ENCODE measurements at regions not wholly inside any gene's neighbourhood (a gene's known extent, or its start where the extent isn't known, plus 50 kb on each side); places are given as distances from the start of the nearest gene placed in this dataset.
A peak's percentile ranks its signal among the peaks of the same experiment; 100 is the strongest.
"Not testable (repeated sequence)": the region's sequence is repeated elsewhere in the genome, so short reads cannot be mapped to it uniquely, and the experiment has no call there.

DNA sequence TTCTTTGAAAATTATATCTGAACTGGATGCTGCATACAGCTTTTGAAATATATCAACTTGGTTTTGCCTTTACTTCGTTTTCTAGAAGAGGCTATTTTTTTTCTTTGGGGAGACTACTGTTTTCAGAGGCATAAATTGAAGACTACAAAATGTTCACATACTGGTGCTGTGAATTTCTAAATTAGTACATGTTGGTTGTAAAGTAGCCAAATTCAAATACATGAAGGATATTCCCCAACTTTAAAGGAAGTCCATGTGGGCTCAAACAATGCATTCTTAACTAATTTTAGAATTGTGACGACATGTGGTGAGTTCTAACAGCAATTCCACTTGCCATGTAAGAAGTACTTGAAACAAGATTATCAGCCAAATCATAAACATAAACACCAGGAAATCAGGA, 295.7 kb downstream of the TUSC7 start:
- DNase-seq: no peak

DNA sequence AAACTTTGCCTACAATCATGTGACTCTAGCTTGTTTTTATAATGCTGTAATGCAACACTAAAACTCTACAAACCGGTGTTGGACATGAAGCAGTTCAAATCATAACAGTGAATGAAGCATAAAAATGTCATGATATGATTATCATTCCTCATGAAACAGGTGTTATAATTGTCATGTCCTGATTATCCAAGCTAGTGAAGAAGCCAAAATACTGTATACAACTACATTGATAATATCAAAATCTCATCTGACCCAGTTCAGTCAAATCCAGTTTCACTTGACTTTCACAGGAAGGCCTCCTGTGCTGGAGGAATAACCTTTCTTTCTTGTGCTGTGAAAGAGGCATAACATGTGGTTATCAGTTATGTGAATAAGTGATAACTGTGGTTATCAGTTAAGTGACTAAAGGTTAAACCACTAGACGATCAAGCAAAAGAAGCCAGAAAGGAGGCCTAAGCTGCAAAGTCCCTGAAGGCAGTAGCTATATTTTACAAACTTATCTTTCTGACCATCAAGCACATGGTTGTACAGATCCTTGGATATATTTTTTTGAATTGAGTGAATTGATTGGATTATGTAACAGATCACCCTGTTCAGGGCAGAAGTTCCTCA, 296.4 kb downstream of the TUSC7 start:
- no peak for DNase-seq

DNA sequence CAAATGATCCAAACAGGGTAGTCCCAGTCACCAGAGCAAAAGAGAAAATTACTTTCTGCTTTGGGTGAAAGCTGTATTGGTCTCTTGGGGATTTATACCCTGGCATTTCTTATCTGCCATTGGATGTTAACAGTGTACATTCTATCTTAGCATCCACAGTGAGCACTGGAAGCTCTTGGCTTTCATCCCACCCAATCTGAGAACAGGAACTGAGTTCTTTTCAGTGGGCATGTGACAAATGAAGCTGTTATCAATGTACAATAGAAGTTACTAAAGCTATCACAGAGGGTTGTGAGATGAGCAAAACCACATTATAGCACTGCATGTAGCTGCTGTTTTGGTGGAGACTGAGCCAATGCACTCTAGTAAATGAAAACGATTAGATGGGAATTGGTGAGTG, 300.7 kb downstream of the TUSC7 start:
- no peak for DNase-seq

DNA sequence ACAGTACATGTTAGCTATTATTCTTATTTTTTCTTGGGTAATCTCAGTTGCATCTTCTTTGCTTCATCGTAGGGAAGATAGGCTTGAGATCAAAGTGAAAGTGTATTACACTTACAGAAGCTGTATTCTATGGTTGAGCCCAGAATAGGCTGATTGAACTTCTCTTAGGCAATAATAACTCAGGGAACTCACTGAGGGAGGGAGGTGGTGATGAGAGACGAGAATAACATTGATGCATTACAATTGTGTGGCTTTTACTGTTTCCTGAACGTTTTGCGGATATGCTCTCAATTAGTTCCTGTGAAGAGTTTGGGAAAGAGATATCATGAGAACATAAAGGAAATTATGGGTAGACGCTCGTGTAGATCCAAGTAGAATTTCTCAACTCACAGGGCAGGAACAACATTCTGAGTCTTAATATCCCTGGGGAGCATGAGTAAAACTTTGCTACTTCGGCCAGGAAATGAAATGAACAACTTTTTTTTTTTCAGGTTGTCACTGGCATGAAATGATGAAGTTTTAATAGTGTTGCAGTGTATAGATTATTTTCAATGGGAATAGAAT, 302.2 kb downstream of the TUSC7 start:
- no peak for DNase-seq

DNA sequence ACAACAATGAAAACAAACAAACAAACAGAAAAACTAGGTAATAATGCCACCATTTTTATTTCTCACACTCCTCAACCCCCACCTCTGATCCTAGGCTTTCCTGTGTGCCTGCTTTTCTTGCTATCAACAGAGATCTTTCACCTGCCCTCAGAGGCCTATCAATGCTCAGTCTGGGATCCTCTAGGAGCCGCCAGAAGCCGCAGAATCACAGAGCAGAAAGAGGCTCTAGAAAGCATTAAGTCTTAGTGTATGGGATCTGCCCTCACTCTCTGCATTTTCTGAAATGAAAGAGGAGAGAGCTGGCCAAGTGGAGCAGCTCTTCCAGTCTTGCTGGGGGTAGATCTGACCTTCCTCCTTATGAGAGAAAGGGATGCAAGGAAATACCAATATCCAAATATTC, 306.8 kb downstream of the TUSC7 start:
- no peak for DNase-seq

DNA sequence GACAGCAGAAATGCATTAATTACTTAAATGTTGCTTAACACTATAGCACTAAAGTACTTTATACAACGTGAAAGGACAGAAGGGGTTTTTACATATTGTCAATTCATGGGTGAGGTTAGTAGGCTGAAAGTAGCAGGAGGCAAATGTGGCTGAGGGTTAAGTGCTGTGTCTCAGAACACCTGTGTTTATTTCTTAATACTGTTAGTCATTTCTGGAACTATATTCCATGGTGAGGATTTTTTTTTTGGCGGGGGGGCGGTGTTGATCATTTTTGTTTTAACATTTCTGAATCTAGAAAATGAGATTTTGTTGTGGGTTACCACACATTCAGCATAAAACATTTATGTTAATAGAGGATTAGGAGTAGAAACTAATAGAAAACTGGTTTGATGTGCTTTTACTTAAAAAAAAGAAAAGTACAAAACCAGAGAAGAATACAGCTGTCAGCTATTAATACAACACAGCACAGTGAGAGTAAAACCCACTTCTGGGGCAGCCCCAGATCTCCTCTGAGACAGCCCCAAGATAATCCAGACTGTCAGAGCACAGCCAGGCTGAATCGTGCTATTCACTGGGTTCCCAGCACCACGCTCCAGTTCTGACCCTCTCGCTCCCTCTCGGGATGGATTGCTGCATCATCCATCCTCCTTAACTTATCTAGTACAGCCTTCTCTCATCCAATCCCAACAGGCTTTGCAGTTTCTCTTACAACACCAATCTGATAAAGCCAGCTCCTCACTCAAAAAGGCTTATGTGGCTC, 307.7 kb downstream of the TUSC7 start:
- DNase-seq: no peak

DNA sequence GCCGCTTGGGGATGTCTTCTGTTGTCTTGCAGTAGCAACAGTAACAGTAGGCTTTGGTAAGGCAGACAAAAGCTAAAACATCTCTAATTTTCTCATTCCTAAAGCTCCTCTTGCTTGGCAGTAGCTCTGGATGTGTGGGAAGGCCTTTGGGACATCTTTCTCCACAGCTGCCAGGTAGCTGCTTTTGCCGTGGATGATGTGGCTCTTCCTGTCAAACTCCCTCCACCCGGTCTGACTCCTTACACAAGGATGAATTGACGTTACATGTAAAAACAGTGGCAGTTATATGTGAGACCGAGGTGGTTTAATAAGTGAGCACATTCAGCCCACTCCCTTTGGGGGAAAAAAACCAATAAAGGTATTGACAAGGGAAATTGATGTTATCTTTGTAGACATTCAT, 309.1 kb downstream of the TUSC7 start:
- no peak for DNase-seq

DNA sequence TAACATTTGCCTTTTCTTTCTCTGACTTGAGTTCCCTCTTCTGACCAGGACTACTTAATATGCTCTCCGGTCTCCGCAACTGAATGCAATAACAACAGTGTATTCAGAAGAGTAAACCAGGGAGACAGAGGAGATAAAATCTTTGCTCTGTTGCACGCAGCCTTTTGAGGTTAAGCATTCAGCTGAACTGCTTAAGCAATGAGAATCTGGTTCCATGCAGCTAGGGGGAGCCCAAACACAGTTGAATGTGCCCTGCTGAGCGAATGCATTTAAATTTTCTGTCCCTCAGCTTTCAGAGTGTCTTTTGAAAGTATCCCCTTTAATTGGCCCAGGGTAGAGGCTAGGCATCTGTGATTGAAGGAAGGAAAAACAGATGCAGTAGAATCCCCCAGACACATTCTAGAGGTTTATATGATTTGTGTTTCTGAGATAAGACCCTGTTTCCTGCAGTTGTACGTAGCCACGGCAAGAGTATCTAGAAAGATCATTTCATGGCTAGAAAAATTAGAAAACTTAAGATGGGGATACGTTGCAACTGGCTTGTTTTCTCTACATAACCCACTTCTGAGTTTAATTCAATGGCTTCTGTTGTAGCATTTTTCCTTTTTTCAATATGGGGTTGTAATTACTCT, 309.6 kb downstream of the TUSC7 start:
- DNase-seq: peak; percentile 75

DNA sequence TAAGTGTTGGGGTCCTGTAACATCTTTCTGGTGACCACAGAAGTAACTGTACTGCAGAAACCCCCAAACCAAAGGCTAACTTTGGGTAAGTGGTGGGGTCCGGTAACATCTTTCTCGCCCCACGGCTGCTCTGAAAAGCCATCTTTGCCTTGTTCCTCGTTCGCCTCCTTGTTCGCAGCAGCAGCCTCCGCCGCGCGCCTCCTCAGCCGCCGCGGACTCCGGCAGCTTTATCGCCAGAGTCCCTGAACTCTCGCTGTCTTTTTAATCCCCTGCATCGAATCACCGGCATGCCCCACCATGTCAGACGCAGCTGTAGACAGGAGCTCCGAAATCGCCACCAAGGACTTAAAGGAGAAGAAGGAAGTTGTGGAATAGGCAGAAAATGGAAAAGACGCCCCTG, 316.8 kb downstream of the TUSC7 start:
- no peak for DNase-seq

DNA sequence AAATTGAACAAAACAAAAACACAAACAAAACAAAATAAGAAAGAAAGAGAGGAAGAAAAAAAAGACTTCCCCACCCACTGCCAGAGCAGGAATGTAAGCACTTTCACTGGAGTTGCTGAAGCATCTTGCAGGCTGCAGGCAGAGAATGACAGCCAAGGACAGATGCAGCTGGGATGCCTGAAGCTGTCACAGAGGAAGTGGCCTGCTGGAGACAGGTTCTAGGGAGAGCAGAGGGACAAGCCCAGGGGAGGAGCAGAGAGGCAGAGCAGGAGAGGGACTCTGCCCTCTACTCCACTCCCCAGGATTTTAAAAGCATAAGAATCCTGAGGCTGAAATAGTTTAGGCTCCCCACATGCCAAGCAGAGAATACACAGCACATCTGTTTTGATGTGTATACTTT, 326.2 kb downstream of the TUSC7 start:
- DNase-seq: peak; percentile 5

DNA sequence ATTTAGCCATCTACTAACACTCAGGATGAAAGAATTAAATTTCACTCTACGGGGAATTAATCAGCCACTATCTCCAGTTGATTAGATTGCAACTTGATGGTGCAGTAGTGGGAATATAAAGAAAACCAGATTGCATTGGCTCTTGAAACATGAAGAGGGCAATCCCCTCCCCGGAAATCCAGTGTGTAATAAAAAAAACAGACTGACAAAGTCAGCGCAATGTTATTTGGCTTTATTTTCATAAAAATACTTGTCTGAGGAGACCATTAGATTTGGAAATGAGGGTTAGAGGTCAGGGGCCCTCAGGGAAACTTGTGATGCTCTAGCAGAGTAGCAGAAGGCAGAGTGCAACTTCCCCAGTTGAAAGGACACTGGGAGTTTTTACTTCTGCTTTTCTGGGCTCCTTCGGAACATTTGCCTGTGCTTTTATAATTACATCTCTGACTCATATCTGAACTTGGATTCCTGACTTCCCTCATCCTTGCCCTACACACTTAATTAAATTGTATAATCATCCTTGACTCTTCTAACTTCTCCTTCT, 326.8 kb downstream of the TUSC7 start:
- DNase-seq: peak; percentile 27

DNA sequence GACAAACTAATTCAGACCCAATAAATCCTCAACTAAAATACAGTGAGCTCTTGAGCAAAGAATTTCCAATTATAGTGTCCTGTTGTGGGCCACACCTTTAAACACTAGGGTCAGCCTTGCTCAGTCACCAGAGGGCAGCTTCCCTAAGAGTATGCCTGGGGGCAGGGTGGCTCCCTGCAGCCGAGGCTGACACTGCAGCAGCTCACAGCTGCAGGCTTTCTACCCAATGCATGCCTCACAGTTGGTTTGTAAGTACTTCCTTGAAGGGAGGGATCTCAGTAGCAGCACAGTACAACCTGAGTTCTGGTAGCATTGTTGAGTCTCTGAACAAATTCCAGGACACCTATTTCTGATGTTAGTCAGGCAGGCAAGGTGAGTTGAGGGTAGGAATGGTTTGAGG, 335.6 kb downstream of the TUSC7 start:
- no peak for DNase-seq

DNA sequence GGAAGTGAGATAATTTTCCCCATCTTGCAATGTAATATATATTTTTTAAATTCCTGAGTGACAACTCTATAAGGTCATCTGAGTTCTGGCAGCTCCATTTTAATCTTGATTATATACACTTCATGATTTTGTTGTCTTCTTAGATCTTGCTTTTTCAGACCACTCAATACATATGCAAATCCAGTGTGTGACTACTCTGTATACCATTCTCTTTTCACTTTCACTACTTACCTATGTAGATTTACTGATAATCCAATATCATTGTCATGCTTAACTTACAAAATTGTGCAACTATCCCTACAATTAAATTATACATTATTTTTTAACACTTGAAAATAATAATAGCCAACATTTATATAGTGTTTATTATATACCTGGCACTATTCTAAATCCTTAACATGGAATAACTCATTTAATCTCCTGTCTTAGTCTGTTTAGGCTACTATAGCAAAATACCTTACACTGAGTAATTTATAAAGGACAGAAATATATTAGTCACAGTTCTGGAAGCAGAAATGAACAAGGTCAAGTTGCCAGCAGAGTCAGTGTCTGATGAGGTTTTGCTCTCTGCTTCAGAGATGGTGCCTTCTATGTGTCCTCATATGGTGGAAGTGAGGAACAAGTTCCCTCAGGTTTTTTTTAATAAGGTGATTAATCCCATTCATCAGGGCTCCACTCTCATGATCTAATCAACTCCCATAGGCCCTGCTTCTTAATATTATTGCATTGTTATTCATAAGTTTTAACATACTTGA, 338.5 kb downstream of the TUSC7 start:
- DNase-seq: no peak

DNA sequence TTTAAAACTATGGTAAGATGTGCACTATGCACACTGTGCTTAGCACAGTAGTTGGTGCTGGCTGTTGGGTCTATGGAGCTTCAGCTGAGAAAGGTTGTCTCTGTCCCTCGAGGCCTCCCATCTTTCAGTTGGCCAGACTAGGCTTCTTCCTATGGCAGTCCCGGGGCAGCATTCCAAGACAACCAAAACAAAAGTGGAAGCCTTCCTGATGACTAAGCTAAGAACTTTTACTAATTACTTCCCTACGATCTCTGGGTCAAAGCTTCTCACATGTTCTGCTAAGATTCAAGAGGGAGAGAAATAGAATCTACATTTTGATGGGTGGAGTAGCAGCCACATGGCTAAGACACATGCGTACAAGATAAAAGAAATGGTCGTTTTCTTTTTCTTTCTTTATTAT, 342.8 kb downstream of the TUSC7 start:
- DNase-seq: no peak

DNA sequence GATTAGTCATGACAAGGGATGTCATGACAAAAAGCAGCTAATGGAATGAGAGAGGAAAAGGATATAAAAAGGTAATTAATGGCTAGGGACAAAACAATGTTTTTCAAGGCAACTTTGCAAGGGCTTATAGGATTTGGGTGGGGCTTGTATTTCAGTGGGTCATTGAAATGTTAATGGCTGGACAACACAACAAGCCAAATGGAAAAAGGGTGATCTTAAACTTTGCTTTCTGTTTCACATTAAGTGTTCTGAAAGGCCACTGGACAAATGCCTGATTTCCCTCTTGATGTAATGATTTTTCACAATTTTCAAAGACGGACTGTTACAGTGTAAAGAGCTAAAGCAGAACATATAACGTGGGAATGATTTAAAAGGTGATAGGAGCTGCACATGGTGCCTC, 345.0 kb downstream of the TUSC7 start:
- no peak for DNase-seq

DNA sequence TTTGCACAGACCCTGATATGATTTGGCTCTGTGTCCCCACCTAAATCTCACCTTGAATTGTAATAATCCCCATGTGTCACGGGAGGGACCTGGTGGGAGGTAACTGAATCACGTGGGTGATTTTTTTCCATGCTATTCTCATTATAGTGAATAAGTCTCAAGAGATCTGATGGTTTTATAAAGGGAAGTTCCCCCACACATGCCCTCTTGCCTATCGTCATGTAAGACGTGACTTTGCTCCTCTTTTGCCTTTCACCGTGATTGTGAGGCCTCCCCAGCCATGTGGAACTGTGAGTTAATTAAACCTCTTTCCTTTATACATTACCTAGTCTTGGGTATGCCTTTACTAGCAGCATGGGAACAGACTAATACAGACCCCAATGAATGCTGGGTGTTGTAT, 347.4 kb downstream of the TUSC7 start:
- DNase-seq: not testable (repeated sequence)

DNA sequence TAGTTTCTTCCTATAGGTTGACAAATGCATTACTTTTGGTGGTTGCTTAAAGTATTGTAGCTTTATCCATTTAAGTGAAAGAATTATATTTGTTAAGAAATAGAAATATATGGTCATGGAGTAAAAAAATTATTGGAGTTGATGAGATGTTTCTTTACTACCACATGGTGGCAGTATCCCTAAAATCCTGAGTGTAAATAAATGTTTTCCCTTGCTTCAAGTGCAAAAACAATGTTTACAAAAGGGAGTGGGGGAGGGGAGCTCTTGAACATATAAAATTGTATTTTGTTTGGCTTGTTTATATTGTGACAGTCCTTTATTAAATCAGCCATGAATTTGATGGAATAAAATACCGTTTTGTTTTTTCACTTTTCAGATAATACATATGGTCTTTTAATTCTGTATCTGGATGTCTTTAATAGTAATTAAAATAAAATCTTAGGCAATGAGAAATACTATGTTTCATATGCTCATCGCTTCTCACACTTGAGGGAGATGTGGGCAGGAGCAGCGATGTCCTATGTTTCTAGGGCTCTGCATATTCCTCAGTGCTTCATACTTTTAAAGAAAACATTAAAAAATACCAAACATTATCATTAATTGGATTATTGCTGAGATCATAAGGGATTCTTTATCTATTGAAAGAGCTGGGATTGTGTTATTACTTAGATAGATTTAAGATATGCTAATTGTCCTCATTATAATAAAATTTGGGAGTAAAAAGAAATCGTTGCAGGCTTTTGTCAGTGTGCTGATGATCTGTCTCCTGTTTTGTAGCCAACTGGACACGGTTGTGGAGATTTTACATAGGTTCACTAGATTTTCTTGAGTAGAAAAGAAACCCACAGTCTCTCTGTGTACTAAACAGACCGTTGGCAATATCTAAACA, 349.7 kb downstream of the TUSC7 start:
- peak; percentile 11 for DNase-seq

DNA sequence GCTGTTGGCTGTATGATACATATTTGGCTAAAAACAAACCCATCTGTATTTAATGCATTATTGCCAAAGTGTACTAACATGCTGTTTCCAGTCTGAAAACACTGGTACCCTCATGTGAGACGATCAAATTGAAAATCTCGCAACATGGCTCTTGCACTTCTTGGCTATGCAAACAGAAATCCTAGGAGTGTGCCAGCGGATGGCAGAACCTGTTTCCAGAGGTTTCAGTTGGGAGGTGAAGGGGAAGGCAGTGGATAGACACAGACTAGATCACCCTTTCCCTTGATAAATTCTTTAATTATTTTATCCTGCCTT, 350.3 kb downstream of the TUSC7 start:
- DNase-seq: no peak

DNA sequence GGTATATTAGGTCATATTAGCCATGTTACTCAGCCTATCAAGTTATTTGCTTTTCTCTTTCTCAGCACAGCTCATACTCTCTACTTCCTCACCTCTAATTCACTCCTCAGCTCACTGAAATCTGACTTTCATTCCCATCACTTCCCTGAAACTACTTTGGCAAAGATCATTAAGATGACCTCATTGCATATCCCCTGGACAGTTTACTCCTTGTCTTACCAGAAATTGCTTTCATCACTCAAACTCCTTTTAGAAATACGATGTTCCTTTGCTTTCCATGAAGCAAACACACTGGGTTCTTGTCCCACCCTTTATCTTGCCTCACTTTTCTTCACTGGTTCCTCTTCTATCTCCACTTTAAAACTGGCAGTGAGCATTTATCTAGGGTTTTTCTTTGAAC, 354.4 kb downstream of the TUSC7 start:
- peak; percentile 20 for DNase-seq

DNA sequence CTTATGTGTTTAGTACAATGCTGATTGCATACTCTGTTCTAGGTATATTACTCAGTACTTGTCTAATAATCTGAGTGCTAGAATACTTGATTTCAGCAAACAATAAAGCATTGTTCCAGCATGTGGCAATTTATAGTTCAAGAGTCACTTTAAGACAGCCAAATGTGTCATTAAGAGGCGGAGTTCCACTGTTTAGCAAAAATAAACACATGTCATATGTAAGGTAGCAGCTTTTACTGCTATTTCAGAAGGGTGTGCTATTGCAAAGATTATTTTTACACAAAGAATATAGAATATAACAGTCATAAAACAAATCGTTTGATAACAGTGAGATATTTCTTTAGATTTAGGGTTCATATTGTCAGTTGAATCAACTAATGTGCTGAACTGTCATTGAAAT, 358.7 kb downstream of the TUSC7 start:
- DNase-seq: no peak

DNA sequence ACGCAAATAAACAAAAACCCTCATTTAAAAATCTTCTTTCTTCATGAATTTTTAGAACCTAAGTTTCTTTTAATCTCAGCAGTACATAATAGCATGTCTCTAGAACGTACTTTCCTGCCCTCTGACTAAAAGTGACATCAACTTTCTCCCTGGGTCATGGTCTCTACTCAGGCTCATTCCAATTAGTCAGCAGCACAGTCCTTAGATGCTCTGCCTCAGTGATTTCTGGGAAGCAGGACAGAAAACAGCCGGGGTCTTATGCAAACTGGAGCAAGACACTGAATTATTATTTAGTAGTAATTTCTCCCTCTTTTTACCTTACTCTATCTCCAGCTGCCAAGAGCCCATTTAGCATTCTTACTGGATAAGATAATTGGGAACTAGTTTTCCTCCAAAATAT, 365.2 kb downstream of the TUSC7 start:
- no peak for DNase-seq

DNA sequence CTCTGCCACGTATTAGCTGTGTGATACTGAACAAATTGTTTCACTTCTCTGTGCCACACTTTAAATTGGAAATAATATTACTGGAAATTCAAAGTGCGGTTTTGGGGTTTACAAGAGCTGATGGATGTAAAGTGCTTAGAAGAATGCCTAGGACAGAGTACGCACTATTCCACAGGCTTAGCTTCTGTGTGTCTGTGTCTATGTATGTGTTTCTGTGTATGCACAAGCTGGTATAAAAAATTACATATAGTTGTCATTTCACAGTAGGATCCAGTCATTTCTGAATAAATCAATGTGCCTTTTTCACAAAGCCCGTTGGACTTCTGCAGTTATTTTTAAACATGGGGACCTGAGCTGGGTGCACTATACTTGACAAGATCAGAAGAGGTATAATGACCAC, 370.4 kb downstream of the TUSC7 start:
- DNase-seq: no peak
